ENCODE measurements at regions not wholly inside any gene's neighbourhood (a gene's known extent, or its start where the extent isn't known, plus 50 kb on each side); places are given as distances from the start of the nearest gene placed in this dataset.
"Not testable (repeated sequence)": the region's sequence is repeated elsewhere in the genome, so short reads cannot be mapped to it uniquely, and the experiment has no call there.

DNA sequence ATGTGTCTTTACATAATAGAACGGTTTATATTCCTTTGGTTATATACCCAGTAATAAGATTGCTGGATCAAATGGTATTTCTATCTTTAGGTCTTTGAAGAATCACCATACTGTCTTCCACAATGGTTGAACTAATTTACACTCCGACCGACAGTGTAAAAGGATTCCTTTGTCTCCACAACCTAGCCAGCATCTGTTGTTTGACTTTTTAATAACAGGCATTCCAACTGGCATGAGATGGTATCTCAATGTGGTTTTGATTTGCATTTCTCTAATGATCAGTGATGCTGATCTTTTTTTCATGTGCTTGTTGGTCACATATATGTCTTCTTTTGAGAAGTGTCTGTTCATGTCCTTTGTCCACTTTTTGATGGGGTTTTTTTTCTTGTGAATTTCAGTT, 319.7 kb upstream of the IRAK1BP1 start:
- TF ChIP-seq, protein P1, sequence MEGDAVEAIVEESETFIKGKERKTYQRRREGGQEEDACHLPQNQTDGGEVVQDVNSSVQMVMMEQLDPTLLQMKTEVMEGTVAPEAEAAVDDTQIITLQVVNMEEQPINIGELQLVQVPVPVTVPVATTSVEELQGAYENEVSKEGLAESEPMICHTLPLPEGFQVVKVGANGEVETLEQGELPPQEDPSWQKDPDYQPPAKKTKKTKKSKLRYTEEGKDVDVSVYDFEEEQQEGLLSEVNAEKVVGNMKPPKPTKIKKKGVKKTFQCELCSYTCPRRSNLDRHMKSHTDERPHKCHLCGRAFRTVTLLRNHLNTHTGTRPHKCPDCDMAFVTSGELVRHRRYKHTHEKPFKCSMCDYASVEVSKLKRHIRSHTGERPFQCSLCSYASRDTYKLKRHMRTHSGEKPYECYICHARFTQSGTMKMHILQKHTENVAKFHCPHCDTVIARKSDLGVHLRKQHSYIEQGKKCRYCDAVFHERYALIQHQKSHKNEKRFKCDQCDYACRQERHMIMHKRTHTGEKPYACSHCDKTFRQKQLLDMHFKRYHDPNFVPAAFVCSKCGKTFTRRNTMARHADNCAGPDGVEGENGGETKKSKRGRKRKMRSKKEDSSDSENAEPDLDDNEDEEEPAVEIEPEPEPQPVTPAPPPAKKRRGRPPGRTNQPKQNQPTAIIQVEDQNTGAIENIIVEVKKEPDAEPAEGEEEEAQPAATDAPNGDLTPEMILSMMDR (conservative IDR thresholded peaks at IDR 0.05): not testable (repeated sequence)
- TF ChIP-seq EZH2 (IDR thresholded peaks at IDR 0.05; ENCODE audit: low read depth): not testable (repeated sequence)

Data from PC-9 (cell line).